ENCODE measurements at regions not wholly inside any gene's neighbourhood (a gene's known extent, or its start where the extent isn't known, plus 50 kb on each side); places are given as distances from the start of the nearest gene placed in this dataset.

DNA sequence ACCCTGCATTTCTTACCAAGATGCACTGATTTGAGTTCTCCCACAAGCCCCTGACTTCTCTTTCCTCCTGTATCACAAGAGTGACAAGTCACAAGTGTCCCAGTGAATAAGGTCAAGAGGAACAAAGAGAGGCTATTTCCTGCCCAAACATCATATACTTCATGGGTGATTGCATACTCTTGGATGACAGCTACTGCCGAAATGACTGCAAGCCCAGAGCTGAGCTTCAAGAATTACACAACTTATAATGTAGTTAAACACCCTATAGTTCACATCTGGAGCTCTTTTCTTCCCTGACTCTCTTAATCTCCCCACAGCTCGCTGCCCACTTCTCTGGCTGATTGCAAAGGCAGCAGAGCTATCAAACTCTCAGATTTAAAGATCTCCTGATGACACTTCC, 289.7 kb upstream of the PARD3B start:
- TF ChIP-seq, protein P1, sequence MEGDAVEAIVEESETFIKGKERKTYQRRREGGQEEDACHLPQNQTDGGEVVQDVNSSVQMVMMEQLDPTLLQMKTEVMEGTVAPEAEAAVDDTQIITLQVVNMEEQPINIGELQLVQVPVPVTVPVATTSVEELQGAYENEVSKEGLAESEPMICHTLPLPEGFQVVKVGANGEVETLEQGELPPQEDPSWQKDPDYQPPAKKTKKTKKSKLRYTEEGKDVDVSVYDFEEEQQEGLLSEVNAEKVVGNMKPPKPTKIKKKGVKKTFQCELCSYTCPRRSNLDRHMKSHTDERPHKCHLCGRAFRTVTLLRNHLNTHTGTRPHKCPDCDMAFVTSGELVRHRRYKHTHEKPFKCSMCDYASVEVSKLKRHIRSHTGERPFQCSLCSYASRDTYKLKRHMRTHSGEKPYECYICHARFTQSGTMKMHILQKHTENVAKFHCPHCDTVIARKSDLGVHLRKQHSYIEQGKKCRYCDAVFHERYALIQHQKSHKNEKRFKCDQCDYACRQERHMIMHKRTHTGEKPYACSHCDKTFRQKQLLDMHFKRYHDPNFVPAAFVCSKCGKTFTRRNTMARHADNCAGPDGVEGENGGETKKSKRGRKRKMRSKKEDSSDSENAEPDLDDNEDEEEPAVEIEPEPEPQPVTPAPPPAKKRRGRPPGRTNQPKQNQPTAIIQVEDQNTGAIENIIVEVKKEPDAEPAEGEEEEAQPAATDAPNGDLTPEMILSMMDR (IDR thresholded peaks at IDR 0.05; ENCODE audit: insufficient read depth, low read depth, low read length): no peak
- TF ChIP-seq EZH2 (IDR thresholded peaks at IDR 0.05; ENCODE audit: insufficient read depth, low read length): no peak
